Neuronal stem cell (in vitro differentiated cells): ENCODE measurements at regions not wholly inside any gene's neighbourhood (a gene's known extent, or its start where the extent isn't known, plus 50 kb on each side); places are given as distances from the start of the nearest gene placed in this dataset.
"Not testable (repeated sequence)": the region's sequence is repeated elsewhere in the genome, so short reads cannot be mapped to it uniquely, and the experiment has no call there.

Source experiments
- DNase-seq: peaks from one replicate; pipeline ENCODE4 v3.0.0-alpha.2; 2013; ENCODE audit warnings: low spot score
- H2AFZ ChIP-seq: one replicate; pipeline ENCODE4 v1.6.1; 2013; ENCODE audit warnings: mild to moderate bottlenecking, low read length, inconsistent platforms
- H2AK5ac ChIP-seq: 2 replicates; pipeline ENCODE4 v1.6.1; 2013; ENCODE audit warnings: low read depth, mild to moderate bottlenecking, inconsistent platforms, low read length, moderate library complexity, mixed read lengths
- H2BK120ac ChIP-seq: 2 replicates; pipeline ENCODE4 v1.6.1; 2013; ENCODE audit warnings: low read depth, mild to moderate bottlenecking, inconsistent platforms, low read length, moderate library complexity, mixed read lengths
- H2BK12ac ChIP-seq: one replicate; pipeline ENCODE4 v1.6.1; 2013; ENCODE audit warnings: low read length, inconsistent platforms
- H2BK15ac ChIP-seq: 2 replicates; pipeline ENCODE4 v1.6.1; 2013; ENCODE audit warnings: mild to moderate bottlenecking, low read length, inconsistent platforms, mixed read lengths
- H2BK5ac ChIP-seq: one replicate; pipeline ENCODE4 v1.6.1; 2013; ENCODE audit warnings: inconsistent platforms, mild to moderate bottlenecking, low read length, moderate library complexity
- H3K14ac ChIP-seq: one replicate; pipeline ENCODE4 v1.6.1; 2013; ENCODE audit warnings: low read length, inconsistent platforms
- H3K18ac ChIP-seq: 2 replicates; pipeline ENCODE4 v1.6.1; 2013; ENCODE audit warnings: low read length, inconsistent platforms
- H3K23ac ChIP-seq: 2 replicates; pipeline ENCODE4 v1.6.1; 2013; ENCODE audit warnings: low read depth, mild to moderate bottlenecking, mixed read lengths, low read length, inconsistent platforms; ENCODE audit not compliant: poor library complexity
- H3K27ac ChIP-seq: replicated peaks from 3 replicates; pipeline ENCODE4 v1.5.1; 2013; ENCODE audit warnings: low read length, inconsistent platforms
- H3K27me3 ChIP-seq, 3 experiments: 2 replicates each; pipeline ENCODE4 v1.6.1; 2013; ENCODE audit warnings: low read length in 3 of 3, mild to moderate bottlenecking in 2 of 3, inconsistent platforms in 1 of 3, low read depth in 1 of 3, mixed read lengths in 1 of 3, moderate library complexity in 1 of 3; ENCODE audit not compliant: control insufficient read depth in 3 of 3, insufficient read depth in 3 of 3
- H3K36me3 ChIP-seq, 2 donors: replicated peaks in 1 of 2; 2 replicates each; pipeline ENCODE4 v1.6.1; 2013; ENCODE audit warnings: low read length in 2 of 2; ENCODE audit not compliant: control insufficient read depth in 2 of 2, insufficient read depth in 2 of 2
- H3K4ac ChIP-seq: 2 replicates; pipeline ENCODE4 v1.6.1; 2013; ENCODE audit warnings: inconsistent platforms, mild to moderate bottlenecking, low read length, moderate library complexity
- H3K4me1 ChIP-seq, 2 donors: 1 replicate in 1 of 2; 2 replicates in 1 of 2; pipeline ENCODE4 v1.6.1; 2013; ENCODE audit warnings: low read length in 2 of 2, low read depth in 1 of 2; ENCODE audit not compliant: control insufficient read depth in 2 of 2, insufficient read depth in 1 of 2
- H3K4me2 ChIP-seq: one replicate; pipeline ENCODE4 v1.6.1; 2013; ENCODE audit warnings: mild to moderate bottlenecking, low read length, inconsistent platforms; ENCODE audit not compliant: insufficient read depth, poor library complexity, severe bottlenecking
- H3K4me3 ChIP-seq, 2 donors: 2 replicates each; pipeline ENCODE4 v1.5.1; 2013; ENCODE audit warnings: low read length in 2 of 2, mild to moderate bottlenecking in 2 of 2, inconsistent platforms in 1 of 2, moderate library complexity in 1 of 2
- H3K79me1 ChIP-seq: one replicate; pipeline ENCODE4 v1.6.1; 2013; ENCODE audit warnings: low read depth, mild to moderate bottlenecking, inconsistent platforms, low read length, moderate library complexity
- H3K9ac ChIP-seq: one replicate; pipeline ENCODE4 v1.6.1; 2013; ENCODE audit warnings: mild to moderate bottlenecking, low read depth, low read length, inconsistent platforms; ENCODE audit not compliant: poor library complexity
- H3K9me3 ChIP-seq, 2 donors: replicated peaks in 1 of 2; 2 replicates each; pipeline versions ENCODE3 to v1.6.1; 2013; ENCODE audit warnings: low read length in 2 of 2, mild to moderate bottlenecking in 2 of 2, inconsistent platforms in 1 of 2, low read depth in 1 of 2, mixed read lengths in 1 of 2, moderate library complexity in 1 of 2; ENCODE audit not compliant: control insufficient read depth in 2 of 2, insufficient read depth in 1 of 2
- H4K8ac ChIP-seq: one replicate; pipeline ENCODE4 v1.6.1; 2013; ENCODE audit warnings: low read depth, mild to moderate bottlenecking, inconsistent platforms, low read length, moderate library complexity
- H4K91ac ChIP-seq: one replicate; pipeline ENCODE4 v1.6.1; 2013; ENCODE audit warnings: low read length, low read depth, mild to moderate bottlenecking, inconsistent platforms; ENCODE audit not compliant: poor library complexity
- WGBS, 2 donors: extraction: QIAGEN DNeasy Blood & Tissue Kit; methylation state at CpG; one replicate each; pipeline ENCODE4 v1.1.7; 2013; ENCODE audit warnings: missing lambda C conversion rate in 2 of 2, mixed read lengths in 1 of 2; ENCODE audit not compliant: insufficient read length in 2 of 2, insufficient replicate concordance in 1 of 2; ENCODE audit errors: extremely low coverage in 2 of 2; 5-methylcytosine and 5-hydroxymethylcytosine counted together

- Histone ChIP-seq H4K8ac (no peak overlapping the region), H4K91ac (no peak overlapping the region), H3K9ac (no peak overlapping the region), H3K4ac (no peak overlapping the region), H3K14ac (no peak overlapping the region), H2BK15ac (no peak overlapping the region), H3K4me3 (no peak overlapping the region), H2BK12ac (no peak overlapping the region), H3K4me1 (no peaks in the 10 kb centered on the region), H2AK5ac (no peak overlapping the region), H3K79me1 (no peaks in the 10 kb centered on the region), H3K18ac (no peak overlapping the region), H2BK5ac (no peak overlapping the region), H2AFZ (no peak overlapping the region), H3K27me3 (no peaks in the 10 kb centered on the region), H3K4me2 (no peak overlapping the region), H3K27ac (no peak overlapping the region), H2BK120ac (no peak overlapping the region), H3K36me3 (no peaks in the 10 kb centered on the region), H3K23ac (no peak overlapping the region), H3K9me3 (no peaks in the 10 kb centered on the region)
- no CpG with 5 or more reads among the region's 4 CpGs for WGBS, 2 donors
- DNase-seq = no peak
Observed at GRCh38 chr2:145797692-145798091, 1277.8 kb upstream of the ZEB2 start.

- Histone ChIP-seq H3K14ac (no peak overlapping the region), H4K91ac (no peak overlapping the region), H2BK120ac (no peak overlapping the region), H2AFZ (no peak overlapping the region), H3K4me3 (no peak overlapping the region), H4K8ac (no peak overlapping the region), H2BK12ac (no peak overlapping the region), H3K4me2 (no peak overlapping the region), H3K18ac (no peak overlapping the region), H3K9ac (no peak overlapping the region), H2BK15ac (no peak overlapping the region), H2BK5ac (no peak overlapping the region), H3K4me1 (no peaks in the 10 kb centered on the region), H3K4ac (no peak overlapping the region), H3K36me3 (no peaks in the 10 kb centered on the region), H3K79me1 (no peaks in the 10 kb centered on the region), H3K27ac (no peak overlapping the region), H3K23ac (no peak overlapping the region), H3K9me3 (no peaks in the 10 kb centered on the region), H3K27me3 (no peaks in the 10 kb centered on the region), H2AK5ac (no peak overlapping the region)
- WGBS, 2 donors = no CpG with 5 or more reads among the region's 3 CpGs
- DNase-seq = no peak
Observed at GRCh38 chr2:145792745-145793144, 1272.8 kb upstream of the ZEB2 start.

- Histone ChIP-seq H3K4me2 (no peak overlapping the region), H3K27ac (no peak overlapping the region), H4K8ac (no peak overlapping the region), H3K23ac (no peak overlapping the region), H2AK5ac (no peak overlapping the region), H3K4me3 (no peak overlapping the region), H3K9ac (no peak overlapping the region), H3K79me1 (no peaks in the 10 kb centered on the region), H2BK12ac (no peak overlapping the region), H3K4ac (no peak overlapping the region), H3K18ac (no peak overlapping the region), H3K36me3 (no peaks in the 10 kb centered on the region), H3K9me3 (no peaks in the 10 kb centered on the region), H2AFZ (no peak overlapping the region), H3K4me1 (no peaks in the 10 kb centered on the region), H2BK5ac (no peak overlapping the region), H4K91ac (no peak overlapping the region), H3K27me3 (no peaks in the 10 kb centered on the region), H2BK15ac (no peak overlapping the region), H2BK120ac (no peak overlapping the region), H3K14ac (no peak overlapping the region)
- DNase-seq = no peak
- no CpG with 5 or more reads among the region's 3 CpGs for WGBS, 2 donors
Observed at GRCh38 chr2:145789636-145790035, 1269.7 kb upstream of the ZEB2 start.

- not testable (repeated sequence) for DNase-seq, H3K27ac ChIP-seq, H2BK120ac ChIP-seq, H2AK5ac ChIP-seq, H2AFZ ChIP-seq, H2BK12ac ChIP-seq, H4K8ac ChIP-seq, H3K36me3 ChIP-seq, H3K4ac ChIP-seq, H3K27me3 ChIP-seq, H3K79me1 ChIP-seq, H3K9ac ChIP-seq, H3K4me1 ChIP-seq, H3K4me3 ChIP-seq, H4K91ac ChIP-seq, H3K14ac ChIP-seq, H2BK15ac ChIP-seq, H3K23ac ChIP-seq, H3K18ac ChIP-seq, H3K9me3 ChIP-seq, H3K4me2 ChIP-seq, H2BK5ac ChIP-seq
- no CpG with 5 or more reads among the region's 6 CpGs for WGBS, 2 donors
Observed at GRCh38 chr2:145787597-145788361, 1267.9 kb upstream of the ZEB2 start.
